Type B pancreatic cell (in vitro differentiated cells): ENCODE measurements at regions not wholly inside any gene's neighbourhood (a gene's known extent, or its start where the extent isn't known, plus 50 kb on each side); places are given as distances from the start of the nearest gene placed in this dataset.
"Not testable (repeated sequence)": the region's sequence is repeated elsewhere in the genome, so short reads cannot be mapped to it uniquely, and the experiment has no call there.

Experiments
- DNase-seq: peaks from one replicate; pipeline ENCODE4 v3.0.0; 2021; ENCODE audit warnings: mixed read lengths; ENCODE audit not compliant: unreplicated experiment; ENCODE audit errors: extremely low spot score
- H3K27ac Mint-ChIP-seq: 2 replicates; pipeline ENCODE4 v1.8.0; 2021; ENCODE audit warnings: mild to moderate bottlenecking, mixed read lengths
- H3K27me3 Mint-ChIP-seq: 2 replicates; pipeline ENCODE4 v1.8.0; 2021; ENCODE audit warnings: mixed read lengths
- H3K36me3 Mint-ChIP-seq: 2 replicates; pipeline ENCODE4 v1.8.0; 2021; ENCODE audit warnings: mixed read lengths
- H3K4me1 Mint-ChIP-seq: one replicate; pipeline ENCODE4 v1.8.0; 2021; ENCODE audit warnings: mixed read lengths; ENCODE audit not compliant: unreplicated experiment
- H3K4me3 Mint-ChIP-seq: 2 replicates; pipeline ENCODE4 v1.8.0; 2021; ENCODE audit warnings: mild to moderate bottlenecking, mixed read lengths
- H3K9me3 Mint-ChIP-seq: 2 replicates; pipeline ENCODE4 v1.8.0; 2021; ENCODE audit warnings: mixed read lengths
- TF ChIP-seq, protein P1 (sequence below): fragments of 200-600 bp; sonication (generic); conservative IDR thresholded peaks from 2 replicates; pipeline ENCODE4 v1.5.0; 2021; ENCODE audit warnings: antibody characterized with exemption, mild to moderate bottlenecking

DNA sequence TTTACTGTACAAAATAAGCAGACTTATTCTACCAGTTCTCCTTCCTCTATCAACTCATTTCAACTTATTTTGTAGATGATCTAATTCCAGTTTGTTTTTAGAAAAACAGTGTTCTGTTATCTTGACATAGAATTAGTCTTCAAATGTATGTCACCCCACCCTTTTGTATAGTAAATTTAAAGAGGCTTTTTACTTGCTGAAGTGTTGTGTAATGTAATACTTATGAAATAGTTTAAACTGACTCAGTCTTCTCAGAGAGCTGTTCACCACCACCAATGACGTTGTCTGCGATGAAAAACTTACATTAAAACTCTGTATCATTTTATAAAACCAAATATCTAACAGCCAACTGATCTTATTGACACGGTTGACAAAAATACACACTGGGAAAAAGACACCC, 82.9 kb downstream of the RAP2B start:
- H3K4me1 Mint-ChIP-seq: no peaks in the 10 kb centered on the region
- TF ChIP-seq, protein P1, sequence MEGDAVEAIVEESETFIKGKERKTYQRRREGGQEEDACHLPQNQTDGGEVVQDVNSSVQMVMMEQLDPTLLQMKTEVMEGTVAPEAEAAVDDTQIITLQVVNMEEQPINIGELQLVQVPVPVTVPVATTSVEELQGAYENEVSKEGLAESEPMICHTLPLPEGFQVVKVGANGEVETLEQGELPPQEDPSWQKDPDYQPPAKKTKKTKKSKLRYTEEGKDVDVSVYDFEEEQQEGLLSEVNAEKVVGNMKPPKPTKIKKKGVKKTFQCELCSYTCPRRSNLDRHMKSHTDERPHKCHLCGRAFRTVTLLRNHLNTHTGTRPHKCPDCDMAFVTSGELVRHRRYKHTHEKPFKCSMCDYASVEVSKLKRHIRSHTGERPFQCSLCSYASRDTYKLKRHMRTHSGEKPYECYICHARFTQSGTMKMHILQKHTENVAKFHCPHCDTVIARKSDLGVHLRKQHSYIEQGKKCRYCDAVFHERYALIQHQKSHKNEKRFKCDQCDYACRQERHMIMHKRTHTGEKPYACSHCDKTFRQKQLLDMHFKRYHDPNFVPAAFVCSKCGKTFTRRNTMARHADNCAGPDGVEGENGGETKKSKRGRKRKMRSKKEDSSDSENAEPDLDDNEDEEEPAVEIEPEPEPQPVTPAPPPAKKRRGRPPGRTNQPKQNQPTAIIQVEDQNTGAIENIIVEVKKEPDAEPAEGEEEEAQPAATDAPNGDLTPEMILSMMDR: no peak

GRCh38 chr3:153245661-153246060, 83.6 kb downstream of the RAP2B start:
- TF ChIP-seq, protein P1: no peak
- Mint-ChIP-seq H3K36me3 (no peaks in the 10 kb centered on the region), H3K9me3 (no peaks in the 10 kb centered on the region), H3K4me3 (no peak overlapping the region), H3K27ac (no peak overlapping the region), H3K27me3 (no peaks in the 10 kb centered on the region), H3K4me1 (no peaks in the 10 kb centered on the region)
- DNase-seq: no peak

More for the DNA sequence above, 82.9 kb downstream of the RAP2B start:
- Mint-ChIP-seq H3K4me3 (no peak overlapping the region), H3K27me3 (no peaks in the 10 kb centered on the region), H3K27ac (no peak overlapping the region), H3K9me3 (no peaks in the 10 kb centered on the region), H3K36me3 (no peaks in the 10 kb centered on the region)
- no peak for DNase-seq

DNA sequence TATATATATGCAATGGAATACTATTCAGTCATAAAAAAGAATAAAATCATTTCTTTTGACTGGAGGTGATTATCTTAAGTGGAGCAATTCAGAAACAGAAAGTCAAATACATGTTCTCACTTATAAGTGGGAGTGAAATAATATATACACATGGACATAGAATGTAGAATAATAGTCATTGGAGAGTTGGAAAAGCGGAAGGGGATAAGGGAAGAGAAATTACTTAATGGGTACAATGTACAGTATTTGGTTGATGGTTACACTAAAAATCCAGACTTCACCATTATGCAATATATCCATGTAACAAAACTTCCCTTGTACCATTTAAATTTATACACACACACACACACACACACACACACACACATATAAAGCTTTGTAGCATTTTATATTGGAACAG, 84.3 kb downstream of the RAP2B start:
- Mint-ChIP-seq H3K27me3 (no peaks in the 10 kb centered on the region), H3K4me3 (no peak overlapping the region), H3K4me1 (no peaks in the 10 kb centered on the region), H3K9me3 (no peaks in the 10 kb centered on the region), H3K27ac (no peak overlapping the region), H3K36me3 (no peaks in the 10 kb centered on the region)
- no peak for DNase-seq
- TF ChIP-seq, protein P1: no peak

- TF ChIP-seq, protein P1: no peak
- H3K36me3 Mint-ChIP-seq: no peaks in the 10 kb centered on the region
- no peak overlapping the region for H3K27ac Mint-ChIP-seq
- H3K9me3 Mint-ChIP-seq: no peaks in the 10 kb centered on the region
- no peaks in the 10 kb centered on the region for H3K27me3 Mint-ChIP-seq
- no peak overlapping the region for H3K4me3 Mint-ChIP-seq
- no peak for DNase-seq
- no peaks in the 10 kb centered on the region for H3K4me1 Mint-ChIP-seq
Measured at GRCh38 chr3:153246806-153247205, 84.8 kb downstream of the RAP2B start.

DNA sequence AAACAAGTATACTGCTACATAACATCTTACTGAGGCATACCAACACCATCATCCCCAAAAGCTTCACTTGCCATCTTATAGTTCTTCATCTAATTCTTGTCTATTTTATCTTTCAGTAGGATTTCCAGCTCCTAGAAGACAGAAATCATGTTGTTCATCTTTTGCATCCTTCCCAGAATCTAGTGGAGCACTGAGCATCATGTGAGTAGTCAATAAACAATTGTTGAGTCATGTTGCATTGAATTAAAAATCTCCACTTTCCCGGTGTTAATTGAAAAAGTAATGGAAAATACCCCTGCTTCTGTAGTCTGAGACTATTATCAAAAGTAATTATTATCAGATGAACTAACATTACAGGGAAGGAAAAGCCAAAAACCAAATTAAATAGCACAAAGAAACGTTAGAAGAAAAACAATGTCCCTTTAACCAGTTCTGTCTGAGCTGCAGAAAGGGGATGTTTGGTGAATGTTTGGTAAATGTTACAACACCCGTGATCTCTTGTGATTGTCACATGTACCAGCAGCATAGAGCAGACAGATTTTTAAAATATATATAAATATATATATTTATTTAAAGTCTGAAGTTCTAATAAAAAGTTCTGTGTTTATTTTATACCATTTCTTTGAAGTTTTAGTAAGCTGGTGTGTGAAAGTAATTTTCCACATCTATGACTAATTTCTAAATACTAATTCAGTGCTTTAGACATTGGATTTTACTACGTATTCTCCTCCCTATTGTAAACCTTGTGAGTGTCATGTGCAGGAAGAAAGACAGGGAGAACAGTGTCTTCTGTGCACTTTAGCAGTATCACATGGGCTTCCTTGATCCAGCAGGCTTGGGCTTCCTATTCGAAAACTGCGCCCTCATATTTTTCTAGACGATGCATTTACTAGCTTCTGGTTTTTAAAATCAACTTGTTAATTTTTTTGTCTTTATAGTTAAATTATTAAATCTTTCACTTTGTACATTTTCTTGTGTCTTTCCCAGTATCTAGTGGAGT, 85.6 kb downstream of the RAP2B start:
- Mint-ChIP-seq H3K27me3 (no peaks in the 10 kb centered on the region), H3K4me1 (no peaks in the 10 kb centered on the region), H3K27ac (no peak overlapping the region), H3K4me3 (no peak overlapping the region), H3K36me3 (no peaks in the 10 kb centered on the region), H3K9me3 (no peaks in the 10 kb centered on the region)
- TF ChIP-seq, protein P1: no peak
- no peak for DNase-seq

GRCh38 chr3:153248835-153249234, 86.8 kb downstream of the RAP2B start:
- not testable (repeated sequence) for H3K4me3 Mint-ChIP-seq, H3K9me3 Mint-ChIP-seq, H3K27me3 Mint-ChIP-seq, H3K27ac Mint-ChIP-seq, DNase-seq, H3K36me3 Mint-ChIP-seq, H3K4me1 Mint-ChIP-seq
